ENCODE measurements at regions not wholly inside any gene's neighbourhood (a gene's known extent, or its start where the extent isn't known, plus 50 kb on each side); places are given as distances from the start of the nearest gene placed in this dataset.

DNA sequence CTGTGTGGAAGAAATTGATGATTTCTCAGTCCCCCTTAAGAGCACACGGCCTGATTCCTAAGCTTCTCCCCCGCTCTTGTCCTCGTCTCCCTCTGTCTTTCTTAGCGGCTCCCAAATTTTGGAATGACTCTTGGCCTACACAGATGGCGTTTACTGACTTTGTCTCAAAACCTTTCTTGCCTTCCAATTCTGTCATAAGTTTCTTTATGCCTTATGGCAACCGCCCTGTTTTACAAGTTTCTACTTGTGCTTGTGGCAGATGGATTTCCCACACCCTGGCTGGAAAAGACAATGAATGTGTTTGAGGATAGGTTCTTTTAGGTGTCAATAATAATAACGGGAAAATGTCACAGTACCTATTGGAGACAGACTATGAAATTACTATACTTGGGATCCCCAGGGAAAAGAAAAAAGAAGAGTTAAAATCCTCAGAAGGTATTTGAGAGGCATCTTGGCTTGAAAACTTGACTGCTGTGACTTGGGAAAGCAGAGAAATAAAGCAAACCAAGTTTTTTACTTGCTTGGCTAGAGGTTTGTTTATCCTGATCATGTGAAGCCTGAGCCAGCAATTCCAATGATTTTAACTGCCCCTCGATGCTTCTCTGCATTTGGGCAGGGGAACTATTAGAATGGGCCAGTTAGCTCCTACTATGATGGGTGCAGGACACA is 276.4 kb downstream of the HRH4 start:
- Histone ChIP-seq H3K4me3 (no peak overlapping the region), H3K27me3 (replicated peaks; ENCODE audit: insufficient read depth) (no peaks in the 10 kb centered on the region), H3K4me1 (ENCODE audit: control insufficient read depth in 1 of 2, low read depth in 2 of 2) (peaks cover 0 to 3% of the 10 kb centered on the region in 2 donors), H3K9me3 (no peaks in the 10 kb centered on the region), H3K27ac (no peak overlapping the region), H3K36me3 (no peaks in the 10 kb centered on the region)
- TF ChIP-seq, protein P1, sequence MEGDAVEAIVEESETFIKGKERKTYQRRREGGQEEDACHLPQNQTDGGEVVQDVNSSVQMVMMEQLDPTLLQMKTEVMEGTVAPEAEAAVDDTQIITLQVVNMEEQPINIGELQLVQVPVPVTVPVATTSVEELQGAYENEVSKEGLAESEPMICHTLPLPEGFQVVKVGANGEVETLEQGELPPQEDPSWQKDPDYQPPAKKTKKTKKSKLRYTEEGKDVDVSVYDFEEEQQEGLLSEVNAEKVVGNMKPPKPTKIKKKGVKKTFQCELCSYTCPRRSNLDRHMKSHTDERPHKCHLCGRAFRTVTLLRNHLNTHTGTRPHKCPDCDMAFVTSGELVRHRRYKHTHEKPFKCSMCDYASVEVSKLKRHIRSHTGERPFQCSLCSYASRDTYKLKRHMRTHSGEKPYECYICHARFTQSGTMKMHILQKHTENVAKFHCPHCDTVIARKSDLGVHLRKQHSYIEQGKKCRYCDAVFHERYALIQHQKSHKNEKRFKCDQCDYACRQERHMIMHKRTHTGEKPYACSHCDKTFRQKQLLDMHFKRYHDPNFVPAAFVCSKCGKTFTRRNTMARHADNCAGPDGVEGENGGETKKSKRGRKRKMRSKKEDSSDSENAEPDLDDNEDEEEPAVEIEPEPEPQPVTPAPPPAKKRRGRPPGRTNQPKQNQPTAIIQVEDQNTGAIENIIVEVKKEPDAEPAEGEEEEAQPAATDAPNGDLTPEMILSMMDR (IDR thresholded peaks at IDR 0.05), result no peak
- ATAC-seq (ENCODE audit: insufficient number of reproducible peaks, low FRiP score, low read depth) (no peak), DNase-seq (ENCODE audit: low spot score) (no peak)

DNA sequence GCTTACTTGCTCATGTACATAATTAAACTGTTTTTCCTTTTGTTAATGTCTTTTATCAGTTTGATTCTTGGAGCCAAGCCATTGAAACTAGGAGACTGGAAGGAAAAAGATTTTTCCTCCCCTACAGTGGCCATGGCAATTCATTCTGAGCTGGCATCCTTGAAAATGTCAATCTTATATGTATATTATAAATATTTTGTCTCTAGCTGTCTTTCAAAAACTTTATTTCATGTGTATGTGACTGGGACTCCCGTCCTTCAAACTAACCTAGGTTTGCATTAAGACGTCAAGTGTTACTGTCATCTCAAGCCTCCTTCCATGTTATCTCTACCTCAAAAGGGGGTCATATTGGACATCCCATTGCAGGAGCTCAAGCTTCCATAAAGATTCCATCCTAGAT is 280.4 kb downstream of the HRH4 start:
- peaks cover 5 to 14% of the 10 kb centered on the region in 2 donors for H3K4me1 ChIP-seq (ENCODE audit: control insufficient read depth in 1 of 2, low read depth in 2 of 2)

DNA sequence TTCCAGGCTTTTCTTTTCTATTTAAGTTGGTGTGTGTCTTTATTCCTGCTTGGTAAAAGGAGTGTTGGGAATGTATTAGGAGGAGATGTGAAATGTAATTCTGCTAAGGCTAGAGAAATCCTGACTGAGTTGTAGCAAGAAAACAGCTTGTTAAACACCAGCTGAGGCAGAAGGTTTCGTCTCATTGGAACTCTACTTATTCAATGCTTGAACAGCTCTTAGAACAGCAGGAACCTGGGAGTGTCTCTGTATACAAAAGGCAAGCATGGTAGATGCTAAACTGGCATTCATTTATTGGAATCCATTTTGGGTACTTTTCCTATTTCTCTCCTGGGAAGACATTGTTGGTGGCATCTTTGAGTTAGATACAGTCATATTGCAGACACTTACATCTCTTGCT is 280.9 kb downstream of the HRH4 start:
- Histone ChIP-seq H3K27me3 (replicated peaks; ENCODE audit: insufficient read depth) (no peaks in the 10 kb centered on the region), H3K27ac (no peak overlapping the region), H3K36me3 (no peaks in the 10 kb centered on the region), H3K4me3 (no peak overlapping the region), H3K9me3 (no peaks in the 10 kb centered on the region), H3K4me1 (ENCODE audit: control insufficient read depth in 1 of 2, low read depth in 2 of 2) (peaks cover 5 to 14% of the 10 kb centered on the region in 2 donors)
- no peak for DNase-seq (ENCODE audit: low spot score)
- TF ChIP-seq, protein P1 (IDR thresholded peaks at IDR 0.05), result no peak
- ATAC-seq (ENCODE audit: insufficient number of reproducible peaks, low FRiP score, low read depth), result no peak

More for the DNA sequence above, 280.4 kb downstream of the HRH4 start:
- DNase-seq (ENCODE audit: low spot score), result no peak
- Histone ChIP-seq H3K4me3 (no peak overlapping the region), H3K27ac (no peak overlapping the region), H3K9me3 (no peaks in the 10 kb centered on the region), H3K27me3 (replicated peaks; ENCODE audit: insufficient read depth) (no peaks in the 10 kb centered on the region), H3K36me3 (no peaks in the 10 kb centered on the region)
- ATAC-seq (ENCODE audit: insufficient number of reproducible peaks, low FRiP score, low read depth), result no peak
- TF ChIP-seq, protein P1 (IDR thresholded peaks at IDR 0.05), result no peak

DNA sequence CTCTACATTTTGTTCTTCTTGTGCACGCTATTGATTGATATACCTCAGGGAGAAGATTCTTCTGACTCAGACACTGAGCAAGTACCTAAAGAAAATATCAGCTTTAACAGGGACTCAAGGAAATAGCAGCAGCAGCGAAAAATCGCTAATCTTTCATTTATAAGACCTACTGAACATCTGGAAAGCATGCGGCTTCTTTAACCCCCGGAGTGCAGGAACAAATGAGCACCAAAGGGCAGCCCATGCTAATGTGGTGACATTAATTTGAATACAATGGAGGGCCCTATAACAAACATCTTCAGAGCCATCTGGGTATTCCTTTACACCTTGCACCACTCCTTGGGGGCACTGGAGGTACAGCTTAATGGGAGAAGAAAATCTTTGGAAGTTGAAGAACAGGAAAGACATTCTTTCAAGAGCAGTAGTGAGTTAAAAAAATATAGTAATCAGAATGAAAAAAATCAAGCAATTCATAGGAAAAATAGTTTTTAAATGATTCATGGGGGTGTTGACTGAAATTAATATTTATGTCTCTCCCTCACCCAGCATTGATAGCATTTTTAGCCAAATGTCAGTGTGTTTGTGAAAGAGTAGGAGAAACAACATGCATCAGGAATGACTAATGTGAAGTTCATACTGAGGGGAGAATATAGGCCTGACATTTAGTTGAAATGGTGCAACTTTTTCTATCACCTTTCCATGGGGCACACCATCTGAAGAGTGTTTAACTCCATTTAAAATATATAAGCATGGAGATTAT is 281.7 kb downstream of the HRH4 start:
- Histone ChIP-seq H3K4me3 (no peak overlapping the region), H3K36me3 (no peaks in the 10 kb centered on the region), H3K27me3 (replicated peaks; ENCODE audit: insufficient read depth) (no peaks in the 10 kb centered on the region), H3K4me1 (ENCODE audit: control insufficient read depth in 1 of 2, low read depth in 2 of 2) (peaks cover 5 to 10% of the 10 kb centered on the region in 2 donors), H3K9me3 (no peaks in the 10 kb centered on the region), H3K27ac (no peak overlapping the region)
- ATAC-seq (ENCODE audit: insufficient number of reproducible peaks, low FRiP score, low read depth) (no peak), DNase-seq (ENCODE audit: low spot score) (no peak)
- TF ChIP-seq, protein P1 (IDR thresholded peaks at IDR 0.05), result no peak

DNA sequence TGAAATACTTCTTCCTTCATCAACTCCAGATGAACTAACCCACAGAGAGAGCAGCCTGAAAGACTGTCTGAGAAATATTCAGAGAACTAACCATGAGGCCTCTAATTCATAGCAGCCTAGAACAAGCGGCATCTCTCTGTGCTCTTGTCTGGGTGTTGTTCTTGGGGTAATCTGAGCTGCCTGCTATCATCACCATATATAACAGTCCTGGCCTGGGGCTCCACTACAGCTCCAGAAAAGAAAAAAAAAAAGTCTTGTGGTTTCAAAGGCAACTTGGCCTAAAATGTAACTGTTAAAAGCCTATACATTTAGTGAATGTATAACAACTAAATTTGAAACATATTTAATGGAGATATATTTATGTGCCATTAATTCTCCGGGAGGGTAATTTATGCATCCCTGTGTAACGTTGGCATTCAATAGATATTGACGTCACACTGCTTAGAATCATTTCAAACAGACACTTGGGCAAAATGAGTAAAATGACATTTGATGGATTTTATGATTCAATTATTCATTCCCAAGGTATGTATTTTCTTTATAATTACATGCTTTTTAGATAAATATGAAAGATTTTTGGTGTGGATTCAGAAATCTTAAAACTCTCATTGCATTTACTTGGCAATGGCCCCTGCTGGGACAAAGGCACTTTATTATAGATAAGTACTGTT is 294.3 kb downstream of the HRH4 start:
- Histone ChIP-seq H3K27ac (no peak overlapping the region), H3K27me3 (replicated peaks; ENCODE audit: insufficient read depth) (no peaks in the 10 kb centered on the region), H3K36me3 (no peaks in the 10 kb centered on the region), H3K4me3 (no peak overlapping the region), H3K9me3 (no peaks in the 10 kb centered on the region), H3K4me1 (ENCODE audit: control insufficient read depth in 1 of 2, low read depth in 2 of 2) (no peaks in the 10 kb centered on the region)
- ATAC-seq (ENCODE audit: insufficient number of reproducible peaks, low FRiP score, low read depth), result no peak
- TF ChIP-seq, protein P1 (IDR thresholded peaks at IDR 0.05), result no peak
- DNase-seq (ENCODE audit: low spot score), result no peak

Data from thoracic aorta (tissue), 2 donors.